ENCODE measurements at regions not wholly inside any gene's neighbourhood (a gene's known extent, or its start where the extent isn't known, plus 50 kb on each side); places are given as distances from the start of the nearest gene placed in this dataset.

GRCh38 chr4:138095378-138095777 is 146.8 kb downstream of the SLC7A11 start:
- Histone ChIP-seq H3K4me3 (no peak overlapping the region), H3K27ac (no peak overlapping the region), H3K9me3 (no peaks in the 10 kb centered on the region), H3K4me1 (no peaks in the 10 kb centered on the region), H3K36me3 (no peaks in the 10 kb centered on the region), H3K27me3 (replicated peaks in 1 of 7) (peaks cover 0 to 7% (median 0%) of the 10 kb centered on the region in 7 donors)
- intact Hi-C loops (cut with DNase I; ENCODE audit: low total_unique reads) = no loop called here
- no peak for DNase-seq
- no peak for TF ChIP-seq POLR2AphosphoS5 (IDR thresholded peaks at IDR 0.05)
- no peak for TF ChIP-seq CTCF (IDR thresholded peaks at IDR 0.05 in 8 of 11, conservative IDR thresholded peaks at IDR 0.05 in 3 of 11)
- TF ChIP-seq POLR2A (IDR thresholded peaks at IDR 0.05) = no peak
- 78 to 86% (median 82%) methylated on average over 5 of the region's 5 CpGs for WGBS, 5 donors

DNA sequence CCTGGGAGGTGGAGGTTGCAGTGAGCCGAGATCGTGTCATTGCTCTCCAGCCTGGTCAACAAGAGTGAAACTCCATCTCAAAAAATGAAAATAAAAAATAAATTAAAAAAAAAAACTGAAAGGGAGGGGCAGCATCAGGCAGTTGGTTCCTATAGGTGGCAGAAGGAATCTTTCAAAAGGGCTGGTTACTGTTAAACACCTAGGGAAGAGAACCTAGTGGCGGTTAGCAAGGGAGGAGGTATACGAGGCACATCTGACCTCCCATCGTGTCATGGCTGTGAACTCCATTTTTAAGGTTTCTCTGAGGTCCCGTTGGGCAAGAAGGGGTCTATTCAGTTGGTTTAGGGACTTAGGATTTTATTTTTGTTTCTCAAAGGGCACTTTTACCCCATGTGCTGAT is 150.1 kb downstream of the SLC7A11 start:
- Histone ChIP-seq H3K4me1 (no peaks in the 10 kb centered on the region), H3K36me3 (no peaks in the 10 kb centered on the region), H3K27me3 (replicated peaks in 1 of 7) (peaks cover 0 to 7% (median 0%) of the 10 kb centered on the region in 7 donors), H3K27ac (no peak overlapping the region), H3K4me3 (no peak overlapping the region), H3K9me3 (peaks cover 0 to 4% (median 0%) of the 10 kb centered on the region in 8 donors)
- WGBS, 5 donors = 89 to 93% (median 91%) methylated on average over 6 of the region's 6 CpGs
- intact Hi-C loops (cut with DNase I; ENCODE audit: low total_unique reads) = no loop called here
- TF ChIP-seq POLR2A (IDR thresholded peaks at IDR 0.05) (no peak), CTCF (IDR thresholded peaks at IDR 0.05 in 8 of 11, conservative IDR thresholded peaks at IDR 0.05 in 3 of 11) (no peak), POLR2AphosphoS5 (IDR thresholded peaks at IDR 0.05) (no peak)
- DNase-seq = no peak

DNA sequence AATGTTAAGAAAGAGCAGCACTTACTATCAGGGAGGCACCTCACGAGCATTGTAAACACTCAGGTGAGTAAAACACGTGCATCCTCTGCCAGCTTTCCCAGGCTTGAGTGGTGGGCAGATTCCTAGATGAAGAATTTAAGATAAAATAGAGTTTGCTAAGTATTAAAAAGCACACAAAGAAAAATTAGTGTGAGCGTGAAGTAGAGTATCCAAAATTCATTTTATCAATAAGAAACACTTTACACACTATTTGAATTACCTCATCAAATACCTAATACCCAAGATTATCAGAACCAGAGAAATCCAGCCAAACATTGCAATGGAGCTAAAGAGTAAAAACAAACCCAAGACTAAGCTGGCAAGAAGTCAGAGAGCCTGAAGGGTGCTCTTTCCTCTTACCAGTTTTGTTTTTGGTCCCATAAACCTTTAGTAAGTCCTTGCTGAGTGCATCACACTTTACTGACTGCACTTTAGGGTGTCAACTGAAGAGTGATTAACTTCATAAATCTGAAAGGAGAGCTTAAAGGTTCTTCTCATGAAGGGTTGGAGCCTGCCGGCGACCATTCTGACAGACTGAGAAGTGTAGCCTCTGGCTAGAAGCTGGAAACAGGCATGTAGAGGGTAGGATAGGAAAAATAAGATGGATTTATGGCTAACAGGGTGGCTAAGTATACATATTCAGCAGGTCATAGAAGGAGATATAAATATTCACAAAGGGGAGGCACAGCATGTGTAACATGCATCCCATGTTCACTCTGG is 151.1 kb downstream of the SLC7A11 start:
- H3K4me3 ChIP-seq = no peak overlapping the region
- H3K36me3 ChIP-seq = no peaks in the 10 kb centered on the region
- H3K27ac ChIP-seq = no peak overlapping the region
- no peaks in the 10 kb centered on the region for H3K4me1 ChIP-seq
- WGBS, 5 donors = 60 to 71% (median 64%) methylated on average over 5 of the region's 5 CpGs
- intact Hi-C loops (cut with DNase I; ENCODE audit: low total_unique reads) = no loop called here
- TF ChIP-seq CTCF (IDR thresholded peaks at IDR 0.05 in 8 of 11, conservative IDR thresholded peaks at IDR 0.05 in 3 of 11) (no peak), POLR2AphosphoS5 (IDR thresholded peaks at IDR 0.05) (no peak), POLR2A (IDR thresholded peaks at IDR 0.05) (no peak)
- H3K9me3 ChIP-seq = peaks cover 0 to 4% (median 0%) of the 10 kb centered on the region in 8 donors
- DNase-seq = no peak
- H3K27me3 ChIP-seq (replicated peaks in 1 of 7) = peaks cover 0 to 7% (median 0%) of the 10 kb centered on the region in 7 donors

DNA sequence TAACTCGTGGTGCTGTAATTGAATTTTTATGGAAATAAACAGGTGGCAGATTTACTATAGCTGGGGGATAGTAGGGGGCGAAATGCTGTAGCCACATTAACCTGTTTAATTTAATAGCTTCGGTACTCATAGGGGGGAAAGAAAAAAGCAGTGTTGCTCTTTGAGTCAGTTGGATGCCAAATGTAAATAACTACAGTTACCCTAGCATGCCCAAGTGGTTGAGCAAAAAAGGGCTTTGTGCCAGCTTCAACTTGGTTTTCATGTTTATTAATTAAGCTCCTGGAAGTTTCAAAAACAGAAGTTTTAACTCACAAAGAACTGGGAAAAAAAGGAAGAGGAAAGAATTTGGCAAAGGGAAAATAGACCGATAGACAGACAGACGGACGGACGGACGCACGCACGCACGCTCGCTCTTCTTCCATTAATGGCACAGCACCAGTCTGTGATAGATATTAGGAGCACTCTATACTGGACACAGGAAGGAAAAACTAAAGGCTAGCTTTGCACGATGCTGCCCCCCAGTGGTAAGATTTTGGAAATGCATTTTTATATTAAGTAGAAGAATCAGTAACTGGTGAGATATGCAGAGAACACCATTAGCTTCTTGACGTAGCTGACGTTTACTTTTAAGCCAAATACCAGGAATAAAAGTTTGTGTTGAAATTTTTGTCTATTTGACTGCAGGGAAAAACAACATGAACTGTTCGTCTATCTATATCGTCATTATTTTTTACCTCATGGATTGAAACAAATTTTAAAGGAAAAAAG is 151.8 kb downstream of the SLC7A11 start:
- peaks cover 0 to 4% (median 0%) of the 10 kb centered on the region in 8 donors for H3K9me3 ChIP-seq
- no peaks in the 10 kb centered on the region for H3K36me3 ChIP-seq
- H3K27ac ChIP-seq = no peak overlapping the region
- no peak for DNase-seq
- intact Hi-C loops (cut with DNase I; ENCODE audit: low total_unique reads) = no loop called here
- no peak overlapping the region for H3K4me3 ChIP-seq
- H3K4me1 ChIP-seq = no peaks in the 10 kb centered on the region
- H3K27me3 ChIP-seq (replicated peaks in 1 of 7) = peaks cover 0 to 7% (median 0%) of the 10 kb centered on the region in 7 donors
- 33 to 46% (median 43%) methylated on average over 17 of the region's 17 CpGs for WGBS, 5 donors
- TF ChIP-seq POLR2A (IDR thresholded peaks at IDR 0.05) = no peak
- TF ChIP-seq POLR2AphosphoS5 (IDR thresholded peaks at IDR 0.05) = no peak
- peak in 10 of 11 experiments; percentile 34 to 77 (median 62) for TF ChIP-seq CTCF (IDR thresholded peaks at IDR 0.05 in 8 of 11, conservative IDR thresholded peaks at IDR 0.05 in 3 of 11)
